Activated gamma-delta T cell treated with Interleukin-2 at 50 U/mL for 16 hours (primary cell): ENCODE measurements at regions not wholly inside any gene's neighbourhood (a gene's known extent, or its start where the extent isn't known, plus 50 kb on each side); places are given as distances from the start of the nearest gene placed in this dataset.
"Not testable (repeated sequence)": the region's sequence is repeated elsewhere in the genome, so short reads cannot be mapped to it uniquely, and the experiment has no call there.

Experiments used
- DNase-seq: peaks from one replicate; pipeline ENCODE4 v3.0.0-alpha.2; 2020

GRCh38 chr5:124902097-124902821, 155.8 kb upstream of the ZNF608 start:
- no peak for DNase-seq

- DNase-seq, result no peak
Observed at GRCh38 chr5:124905256-124906130, 159.1 kb upstream of the ZNF608 start.

GRCh38 chr5:124906339-124907097, 160.1 kb upstream of the ZNF608 start:
- DNase-seq, result no peak

GRCh38 chr5:124907098-124907644, 160.7 kb upstream of the ZNF608 start:
- DNase-seq, result no peak

GRCh38 chr5:124908581-124909451, 162.4 kb upstream of the ZNF608 start:
- DNase-seq, result no peak

GRCh38 chr5:124909734-124910133, 163.3 kb upstream of the ZNF608 start:
- DNase-seq, result no peak

- DNase-seq, result no peak
Observed at GRCh38 chr5:124910354-124911016, 164.0 kb upstream of the ZNF608 start.

GRCh38 chr5:124912638-124913328, 166.3 kb upstream of the ZNF608 start:
- no peak for DNase-seq

- DNase-seq, result no peak
Observed at GRCh38 chr5:124913329-124913653, 166.9 kb upstream of the ZNF608 start.

GRCh38 chr5:124916313-124916712, 169.9 kb upstream of the ZNF608 start:
- not testable (repeated sequence) for DNase-seq

- DNase-seq, result no peak
Observed at GRCh38 chr5:124918618-124919017, 172.2 kb upstream of the ZNF608 start.

- no peak for DNase-seq
Observed at GRCh38 chr5:124919076-124919475, 172.6 kb upstream of the ZNF608 start.

GRCh38 chr5:124919747-124920525, 173.5 kb upstream of the ZNF608 start:
- no peak for DNase-seq

- no peak for DNase-seq
Observed at GRCh38 chr5:124920909-124921666, 174.6 kb upstream of the ZNF608 start.

- no peak for DNase-seq
Observed at GRCh38 chr5:124921694-124922093, 175.3 kb upstream of the ZNF608 start.

GRCh38 chr5:124922255-124922975, 176.0 kb upstream of the ZNF608 start:
- no peak for DNase-seq

- DNase-seq, result no peak
Observed at GRCh38 chr5:124923131-124923530, 176.7 kb upstream of the ZNF608 start.

- DNase-seq, result no peak
Observed at GRCh38 chr5:124924729-124925128, 178.3 kb upstream of the ZNF608 start.

- no peak for DNase-seq
Observed at GRCh38 chr5:124927735-124928134, 181.3 kb upstream of the ZNF608 start.
